ENCODE measurements at regions not wholly inside any gene's neighbourhood (a gene's known extent, or its start where the extent isn't known, plus 50 kb on each side); places are given as distances from the start of the nearest gene placed in this dataset.

DNA sequence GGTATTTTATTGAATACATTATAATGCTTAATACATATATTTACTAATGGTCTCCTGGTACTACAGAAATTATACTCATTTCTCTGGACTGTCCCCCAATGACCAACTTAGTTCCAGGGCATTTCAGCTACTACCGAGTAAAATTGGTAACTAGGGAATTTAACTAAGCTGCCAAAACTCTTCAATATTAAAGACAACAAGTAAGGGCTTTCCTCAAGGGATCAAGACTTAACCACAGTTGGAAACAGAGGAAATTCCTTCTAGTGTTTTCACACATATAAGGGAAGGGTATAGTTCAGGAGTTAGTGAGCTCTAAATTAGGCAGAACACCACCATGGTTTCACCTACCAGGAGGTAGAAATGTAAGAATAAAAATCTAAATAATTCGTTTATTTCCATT, 357.4 kb downstream of the TBL1XR1 start:
- no peak for TF ChIP-seq TGIF2 (CRISPR knock-in tag; IDR thresholded peaks at IDR 0.05)
- no peak for TF ChIP-seq POLR2AphosphoS5 (IDR thresholded peaks at IDR 0.05; ENCODE audit: control insufficient read depth, insufficient read depth, low read depth, low read length)
- no peak for TF ChIP-seq SIN3A (IDR thresholded peaks at IDR 0.05; ENCODE audit: borderline replicate concordance in 2 of 2, control insufficient read depth in 1 of 2, low read depth in 2 of 2, low read length in 2 of 2)
- TF ChIP-seq KAT7 (CRISPR knock-in tag; IDR thresholded peaks at IDR 0.05; ENCODE audit: borderline replicate concordance): no peak
- no peak for TF ChIP-seq ATF3 (IDR thresholded peaks at IDR 0.05)
- no peak for TF ChIP-seq ATF3 (CRISPR knock-in tag; conservative IDR thresholded peaks at IDR 0.05)
- no peak for TF ChIP-seq ARHGAP35 (IDR thresholded peaks at IDR 0.05; ENCODE audit: partially characterized antibody)
- TF ChIP-seq ZNF398 (CRISPR knock-in tag; IDR thresholded peaks at IDR 0.05): no peak
- TF ChIP-seq KLF16 (IDR thresholded peaks at IDR 0.05): no peak
- no peak for TF ChIP-seq CHD4 (IDR thresholded peaks at IDR 0.05; ENCODE audit: insufficient read depth, insufficient replicate concordance, low read depth, low read length, poor library complexity, severe bottlenecking)
- TF ChIP-seq RB1 (IDR thresholded peaks at IDR 0.05; ENCODE audit: low read depth): no peak

All from K562 (cell line).